Dedifferentiated amniotic fluid mesenchymal stem cell (primary cell): ENCODE measurements at regions not wholly inside any gene's neighbourhood (a gene's known extent, or its start where the extent isn't known, plus 50 kb on each side); places are given as distances from the start of the nearest gene placed in this dataset.
A peak's percentile ranks its signal among the peaks of the same experiment; 100 is the strongest.

ENCODE experiments used
- DNase-seq: peaks from one replicate; pipeline ENCODE4 v3.0.0-alpha.2; 2016; ENCODE audit errors: extremely low spot score

DNA sequence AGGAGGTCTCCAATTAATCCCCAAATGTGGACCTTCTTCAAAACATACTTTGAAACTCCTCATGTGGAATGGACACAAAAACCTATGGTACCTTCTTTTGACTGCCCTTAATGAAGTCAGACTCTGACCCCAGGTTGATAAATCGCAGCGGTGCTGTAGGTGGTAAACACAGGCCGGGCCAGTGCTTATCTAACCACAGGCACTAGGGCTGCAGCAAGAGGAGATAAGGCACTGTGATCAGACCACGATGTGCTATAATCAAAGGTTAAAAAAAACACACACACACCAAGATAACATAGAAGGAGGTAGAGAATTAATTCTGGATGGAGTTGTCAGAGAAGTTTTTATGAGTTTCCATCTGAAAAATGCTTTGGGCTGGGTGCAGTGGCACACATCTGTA, 52.3 kb upstream of the SIPA1L2 start:
- no peak for DNase-seq

DNA sequence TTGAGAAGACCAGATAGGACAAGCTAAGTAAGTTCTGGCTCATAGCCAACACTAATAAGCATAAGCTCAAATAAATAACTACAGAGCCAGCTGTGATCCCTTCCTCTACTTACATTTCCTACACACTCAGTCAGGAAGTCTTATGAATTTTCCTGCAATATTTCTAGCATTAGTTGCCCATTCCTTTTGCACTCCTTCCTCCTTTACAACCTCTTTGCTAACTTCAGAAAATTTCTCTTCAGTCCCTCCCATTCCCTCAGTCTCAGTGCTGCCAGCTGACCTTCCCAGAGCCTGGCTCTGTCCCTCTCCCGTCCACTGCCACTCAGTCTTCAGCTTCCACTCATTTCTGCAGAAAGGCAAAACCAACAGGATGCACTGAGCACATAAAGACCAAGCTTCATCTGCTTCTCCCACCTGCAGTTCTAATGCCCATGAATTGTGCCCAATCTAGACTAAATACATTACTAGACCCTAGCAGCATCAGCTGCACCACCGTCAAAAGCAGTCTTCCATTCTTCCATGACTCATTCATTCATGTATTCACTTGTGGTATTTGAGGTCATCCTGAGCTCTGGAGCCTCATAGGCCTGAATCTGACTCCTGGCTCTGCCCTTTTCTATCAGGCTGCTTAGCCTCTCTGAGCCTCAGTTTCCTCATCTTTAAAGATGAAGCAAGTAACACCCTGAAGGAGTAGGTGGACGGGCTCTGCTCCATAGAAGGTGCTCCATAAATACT, 54.6 kb upstream of the SIPA1L2 start:
- no peak for DNase-seq

DNA sequence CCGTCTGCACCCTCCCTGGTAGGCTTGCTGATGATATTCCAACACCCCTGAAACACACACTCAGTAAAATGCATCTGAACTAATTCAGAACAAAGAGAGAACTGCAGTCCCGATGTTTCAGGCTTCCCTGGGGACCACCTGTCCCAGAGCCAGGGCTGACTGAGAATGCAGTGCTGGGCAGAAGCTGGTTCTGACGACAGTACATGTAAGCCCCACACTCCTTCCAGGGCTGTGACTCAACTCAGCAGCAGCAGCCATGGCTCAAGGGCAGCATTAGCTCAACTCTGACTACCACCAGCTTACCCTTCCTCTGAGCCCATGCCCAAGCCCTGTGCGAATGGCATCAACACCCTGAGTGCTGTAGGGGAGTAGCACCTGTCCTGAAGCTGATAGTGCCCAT, 56.4 kb upstream of the SIPA1L2 start:
- no peak for DNase-seq

DNA sequence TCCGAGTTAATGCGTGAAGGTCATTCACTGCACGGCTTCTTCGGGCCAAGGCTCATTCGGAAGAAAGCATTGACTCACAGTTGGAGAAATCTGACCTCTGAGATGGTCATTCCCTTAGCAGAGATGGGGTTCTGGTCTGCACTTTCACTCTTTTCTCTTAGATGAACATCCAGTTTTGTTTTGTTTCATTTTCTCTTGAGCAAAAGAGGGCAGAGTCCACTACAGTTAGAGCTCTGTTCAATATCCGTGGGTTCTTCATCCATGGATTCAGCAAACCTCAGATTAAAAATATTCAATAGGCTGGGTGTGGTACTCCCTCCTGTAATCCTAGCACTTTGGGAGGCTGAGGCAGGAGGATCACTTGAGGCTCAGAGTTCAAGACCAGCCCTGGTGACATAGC, 57.4 kb upstream of the SIPA1L2 start:
- DNase-seq: no peak

DNA sequence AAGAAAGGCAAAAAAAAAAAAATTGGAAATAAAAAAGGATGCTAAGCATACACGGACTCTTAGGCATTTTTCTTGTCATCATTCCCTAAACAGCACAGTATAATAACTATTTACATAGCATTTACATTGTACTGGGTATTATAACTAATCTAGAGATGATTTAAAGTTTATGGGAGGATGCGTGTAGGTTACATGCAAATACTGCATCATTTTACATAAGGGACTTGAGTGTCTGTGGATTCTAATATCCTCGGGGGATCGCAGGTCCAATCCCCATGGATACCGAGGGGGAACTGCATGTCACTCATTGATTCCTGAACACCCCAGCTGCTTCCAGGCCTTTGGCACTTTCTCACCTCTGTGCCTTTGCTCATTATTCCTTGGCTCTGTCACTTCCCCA, 57.8 kb upstream of the SIPA1L2 start:
- no peak for DNase-seq

DNA sequence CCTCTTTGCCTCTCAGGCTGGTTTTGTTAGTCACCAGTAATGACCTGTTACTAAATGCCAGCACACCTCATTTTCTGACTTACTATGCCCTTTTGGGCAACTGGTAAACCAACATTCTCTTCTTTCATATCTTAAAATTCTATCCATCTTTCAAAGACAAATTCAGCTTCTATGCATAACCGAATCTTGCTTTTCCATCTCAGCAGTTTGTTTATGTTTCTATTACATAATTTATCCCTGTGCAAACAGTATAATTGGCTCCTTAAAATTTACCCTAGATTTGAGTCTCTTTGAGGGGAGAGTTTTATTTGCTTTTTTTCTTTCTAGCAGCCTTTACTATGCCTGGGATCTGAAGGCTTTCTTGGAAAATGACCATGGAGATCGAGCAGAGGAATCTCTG, 58.5 kb upstream of the SIPA1L2 start:
- DNase-seq: no peak

DNA sequence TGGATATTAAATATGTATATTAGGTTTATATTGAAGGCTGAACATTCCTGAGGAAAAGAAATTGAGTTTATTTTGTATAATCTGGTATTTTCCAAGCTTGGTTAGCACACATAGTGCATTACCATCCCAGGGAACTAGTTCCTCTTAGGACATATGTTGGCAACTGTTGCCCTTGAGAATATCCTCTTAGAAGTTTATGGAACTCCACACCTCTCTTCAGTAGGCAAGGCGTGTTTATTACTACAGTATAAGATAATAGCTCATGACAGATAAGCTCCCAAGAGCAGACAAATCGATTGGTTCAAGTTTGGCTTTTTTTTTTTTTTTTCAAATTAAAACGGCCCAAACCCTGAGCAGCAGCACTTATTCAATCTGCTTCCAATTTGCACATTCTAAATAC, 59.8 kb upstream of the SIPA1L2 start:
- no peak for DNase-seq

DNA sequence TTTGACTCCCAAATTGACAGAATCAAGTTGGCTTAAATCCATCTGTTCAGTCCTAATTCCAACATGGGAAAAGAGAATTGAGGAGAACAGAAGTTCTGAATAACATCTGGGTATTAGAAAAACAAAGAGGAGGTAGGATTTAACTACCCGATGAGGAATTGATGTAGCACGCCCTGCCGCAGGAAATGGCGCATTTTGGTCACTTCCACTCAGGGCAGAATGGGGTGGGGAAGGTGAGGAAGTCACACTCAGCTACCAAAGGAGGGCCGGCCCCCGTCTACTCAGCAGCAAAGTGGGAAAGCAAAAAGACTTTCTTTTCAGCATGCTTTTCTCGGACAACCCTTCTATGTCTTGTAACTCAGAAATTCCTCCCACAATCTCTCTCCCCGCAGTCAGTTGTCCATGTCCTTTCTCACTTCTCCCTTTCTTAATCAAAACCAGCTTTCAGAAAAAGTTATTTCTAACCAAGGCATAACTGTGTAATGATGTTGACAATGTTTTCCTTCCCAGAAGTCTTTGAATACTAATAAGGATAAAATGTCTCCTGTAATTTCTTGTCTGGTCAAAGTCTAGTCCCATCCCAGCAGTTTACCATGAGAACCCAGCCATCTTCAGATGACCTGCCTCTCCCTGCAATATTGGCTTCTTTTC, 60.5 kb upstream of the SIPA1L2 start:
- peak; percentile 39 for DNase-seq

DNA sequence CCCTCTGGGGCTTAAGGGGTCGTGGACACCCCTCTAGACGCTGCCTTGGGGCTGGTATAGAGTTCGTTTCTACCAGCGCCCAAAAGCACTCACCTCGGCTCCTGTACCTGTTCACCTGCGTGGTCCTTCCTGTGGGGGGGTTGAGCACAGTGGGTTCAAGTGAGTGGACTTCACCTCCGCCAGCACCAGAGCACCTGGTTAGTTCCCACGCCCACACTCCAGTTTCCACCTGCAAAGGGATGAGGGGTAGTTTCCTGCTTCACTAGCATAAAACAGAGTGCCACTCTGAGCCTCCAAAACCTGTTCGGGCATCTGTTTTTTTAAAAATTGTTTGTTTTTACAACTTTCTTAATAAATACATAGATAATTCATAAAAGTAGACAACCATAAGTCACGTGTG, 64.5 kb upstream of the SIPA1L2 start:
- DNase-seq: no peak

DNA sequence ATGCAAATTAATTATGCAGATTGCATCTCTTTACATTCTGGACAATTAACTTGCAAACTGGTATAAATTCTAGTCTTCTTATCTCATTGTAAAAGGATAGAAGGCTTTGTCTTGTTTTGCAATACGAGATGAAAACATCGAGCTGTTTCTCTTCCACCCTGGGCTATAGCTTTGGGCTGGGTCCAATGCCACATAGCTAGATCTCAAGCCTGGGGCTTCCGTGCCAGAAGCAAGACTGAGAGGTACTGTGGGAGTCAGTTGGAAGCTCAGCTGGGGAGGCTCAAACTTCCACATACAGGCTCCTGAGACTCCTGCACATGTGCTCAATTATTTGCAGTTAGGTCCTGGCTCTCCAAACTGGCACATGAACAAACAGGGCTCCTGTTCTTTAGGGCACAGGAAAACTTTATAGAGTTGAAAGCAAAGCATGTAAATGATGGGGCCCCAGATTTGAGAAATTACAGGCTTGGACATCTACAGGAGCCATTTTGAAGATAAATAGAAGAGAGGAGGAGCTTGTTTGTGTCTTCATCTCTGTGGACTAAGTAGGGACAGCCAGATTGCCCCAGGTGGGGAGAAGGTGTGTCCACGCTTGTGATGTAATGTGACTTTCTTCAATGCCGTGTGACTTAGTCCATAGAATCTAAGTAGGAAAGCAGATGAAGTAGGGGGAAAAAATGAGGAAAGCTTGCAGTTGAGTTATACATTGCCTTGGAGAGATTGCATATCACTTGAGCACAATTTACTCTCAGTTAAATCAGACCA, 65.9 kb upstream of the SIPA1L2 start:
- DNase-seq: peak; percentile 28

DNA sequence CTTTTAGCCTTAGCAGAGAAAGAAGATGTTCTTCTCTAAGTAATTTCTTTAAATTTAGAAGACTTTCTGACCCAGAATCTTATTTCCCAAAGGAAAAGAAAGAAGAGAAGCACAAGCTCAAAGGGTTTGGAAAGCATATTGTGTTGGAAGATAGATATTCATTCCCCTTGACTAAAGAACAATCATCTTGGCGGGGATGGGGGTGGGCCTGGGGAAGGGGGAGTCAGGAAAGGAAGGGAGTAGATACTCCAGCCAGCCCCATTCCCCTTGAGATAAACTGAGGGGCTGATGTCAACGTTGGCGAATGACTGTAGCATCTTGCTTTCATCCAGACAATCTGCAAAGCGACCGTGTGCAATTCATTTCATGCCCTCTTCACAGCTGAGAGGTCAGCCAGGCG, 66.5 kb upstream of the SIPA1L2 start:
- DNase-seq: no peak

DNA sequence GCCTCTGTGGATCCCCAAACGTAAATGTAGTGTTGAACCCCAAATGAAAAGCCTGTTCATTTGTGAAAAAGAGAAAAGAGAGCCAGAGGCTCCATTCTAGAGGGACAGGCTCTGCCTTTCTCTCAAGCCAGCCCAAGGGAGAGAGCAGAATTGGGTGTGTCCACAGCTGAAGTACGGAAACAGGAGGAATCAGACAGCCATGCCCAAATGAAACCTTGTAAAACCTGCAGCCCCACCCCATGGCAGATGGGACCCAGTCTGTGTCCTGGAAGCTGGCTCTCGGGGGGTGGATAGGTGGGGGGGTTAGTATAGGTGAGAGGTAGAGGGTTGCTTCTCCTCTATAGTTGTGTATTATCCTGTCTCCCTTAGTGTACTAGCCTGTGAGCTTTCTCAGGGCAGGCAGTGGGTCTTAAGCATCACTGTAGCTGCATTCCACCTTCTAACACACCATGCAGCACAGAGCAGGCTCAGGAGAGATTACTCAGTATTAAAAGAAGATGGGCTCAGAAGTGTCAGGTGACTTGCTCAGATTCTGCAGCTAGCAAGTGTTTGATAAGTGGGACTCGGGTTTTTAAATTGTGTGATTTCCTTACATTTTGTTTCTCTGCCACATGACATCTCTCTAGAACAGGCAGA, 67.4 kb upstream of the SIPA1L2 start:
- DNase-seq: no peak

DNA sequence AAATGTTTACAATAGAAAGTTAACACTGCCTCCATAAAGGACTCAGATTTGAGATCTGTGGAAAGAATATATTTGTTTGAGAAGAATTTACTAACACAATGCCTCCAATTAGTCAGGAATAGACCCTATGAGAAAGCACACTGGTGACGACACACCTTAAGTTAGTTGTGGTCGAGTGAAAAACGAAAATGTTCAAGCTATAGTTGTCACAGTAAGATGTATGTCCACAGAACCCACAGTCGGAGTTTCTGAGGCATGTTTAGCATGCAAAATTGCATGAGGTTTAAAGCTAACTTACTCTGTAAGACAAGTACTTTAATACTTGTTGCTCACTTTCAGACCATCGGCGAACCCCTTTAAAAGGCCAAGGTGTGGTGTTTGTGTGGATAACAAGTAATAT, 69.9 kb upstream of the SIPA1L2 start:
- DNase-seq: no peak

DNA sequence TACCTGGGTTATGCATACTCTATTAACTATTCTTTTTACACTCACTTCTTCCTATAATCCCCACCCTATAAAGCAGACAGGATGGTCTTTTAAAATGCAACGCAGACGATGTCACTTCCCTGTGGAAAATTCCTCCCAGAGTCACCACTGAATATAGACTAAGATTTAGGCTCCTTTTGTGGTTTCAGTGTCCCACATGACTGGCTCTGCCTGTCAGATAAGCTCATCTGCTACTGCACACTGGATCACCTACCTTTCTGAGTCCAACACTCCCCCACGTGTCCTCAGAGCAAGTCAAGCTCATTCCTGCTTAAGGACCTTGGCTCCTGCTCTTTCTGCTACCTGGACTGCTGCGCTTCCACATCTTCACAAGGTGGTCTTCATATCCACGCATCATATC, 73.0 kb upstream of the SIPA1L2 start:
- DNase-seq: no peak

DNA sequence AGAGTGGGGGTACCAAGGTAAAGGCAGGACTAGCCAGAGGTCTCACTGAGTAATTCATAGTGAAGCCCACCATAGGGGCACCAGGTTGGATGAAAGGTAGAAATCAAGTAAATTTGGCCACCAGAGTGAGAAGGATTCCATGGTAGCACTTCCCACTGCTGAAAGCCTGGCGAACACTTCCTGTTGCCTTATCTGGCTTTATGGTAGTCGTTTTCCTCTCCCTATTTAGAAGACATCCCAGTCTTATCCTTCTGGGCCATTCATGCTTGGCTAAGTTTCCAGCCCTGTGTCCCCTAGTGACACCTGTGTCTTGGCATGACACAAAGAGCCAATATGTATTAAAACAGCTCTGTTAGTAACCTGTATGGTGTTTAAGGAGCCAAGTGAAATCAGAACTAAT, 74.3 kb upstream of the SIPA1L2 start:
- no peak for DNase-seq

DNA sequence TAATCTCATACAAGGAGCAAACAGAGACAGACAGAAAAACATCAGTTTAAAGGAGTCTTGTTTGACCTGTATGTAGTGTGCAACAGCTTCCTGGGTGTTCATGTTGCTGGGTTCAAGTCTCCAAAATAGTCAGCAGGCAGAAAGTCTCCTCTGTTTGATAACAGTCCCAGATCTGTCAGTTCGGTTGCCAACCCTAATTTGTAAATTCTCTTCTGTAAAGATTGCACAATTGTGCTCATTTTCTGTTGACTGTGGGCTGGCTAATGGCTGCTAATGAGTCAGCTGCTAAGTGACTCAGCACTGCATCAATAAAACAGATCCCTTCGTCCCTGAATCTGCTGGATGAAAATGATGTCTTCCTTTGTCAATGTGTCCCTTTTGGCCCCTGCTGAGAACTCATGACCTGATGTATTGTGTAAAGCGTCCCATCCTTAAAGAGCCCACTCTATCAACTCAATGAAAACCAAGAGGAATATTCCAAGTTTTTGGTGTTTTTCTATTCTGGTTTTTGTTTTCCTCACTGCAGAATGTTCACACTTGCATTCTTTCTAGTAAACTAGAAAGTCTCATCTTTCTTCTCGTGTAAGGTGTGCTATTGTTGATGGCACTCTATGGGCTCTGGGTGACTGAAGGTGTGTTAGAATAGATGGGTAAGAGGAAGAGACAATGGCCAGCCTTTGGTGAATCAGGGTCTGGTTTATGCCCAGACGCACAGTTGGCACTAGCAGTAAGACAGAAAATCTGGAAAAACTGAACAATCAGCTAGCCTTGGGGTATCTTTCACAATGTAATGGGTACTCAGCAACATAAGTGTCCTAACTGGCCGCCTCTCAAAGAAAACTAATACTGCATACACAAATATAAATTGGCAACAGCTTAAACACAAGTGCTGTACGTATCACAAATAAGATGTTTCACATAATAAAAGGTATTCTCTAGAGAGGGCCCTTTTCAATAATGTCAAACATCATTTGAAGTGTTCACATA, 75.1 kb upstream of the SIPA1L2 start:
- DNase-seq: peak; percentile 73

DNA sequence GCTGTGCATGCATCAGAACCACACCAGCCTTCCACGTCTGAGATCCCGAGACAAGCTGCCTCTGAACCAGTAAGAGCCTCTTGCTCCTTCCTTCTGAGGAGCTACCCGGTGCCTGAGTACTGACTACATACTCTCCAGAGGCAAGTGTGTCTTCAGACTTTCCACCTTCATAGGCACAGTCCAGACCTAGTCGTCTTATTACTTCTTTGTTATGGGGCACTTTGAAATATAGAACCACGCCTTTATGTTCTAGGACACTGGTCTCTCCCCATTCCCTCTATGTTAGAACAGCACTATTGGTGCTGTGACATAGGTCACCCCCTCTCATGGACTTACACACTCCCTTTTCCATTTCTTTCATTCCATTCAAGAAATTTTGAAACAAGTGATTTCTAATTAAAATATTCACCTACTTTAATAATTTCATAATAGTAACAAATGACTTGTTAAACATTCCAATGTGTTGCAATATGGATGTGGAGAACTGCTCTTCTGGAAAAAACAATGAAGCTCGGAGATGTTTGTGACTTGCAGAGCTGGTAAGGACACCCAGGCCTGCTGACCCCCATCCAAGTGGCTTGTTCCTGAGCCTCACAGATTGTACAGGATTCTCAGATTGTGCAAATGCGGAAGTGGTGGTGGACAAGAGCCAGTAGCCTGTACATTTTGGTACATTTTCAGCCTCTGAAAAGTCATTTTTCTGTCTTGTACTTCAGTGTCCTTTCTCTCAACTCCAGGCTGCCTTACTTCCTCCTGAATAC, 76.1 kb upstream of the SIPA1L2 start:
- no peak for DNase-seq

DNA sequence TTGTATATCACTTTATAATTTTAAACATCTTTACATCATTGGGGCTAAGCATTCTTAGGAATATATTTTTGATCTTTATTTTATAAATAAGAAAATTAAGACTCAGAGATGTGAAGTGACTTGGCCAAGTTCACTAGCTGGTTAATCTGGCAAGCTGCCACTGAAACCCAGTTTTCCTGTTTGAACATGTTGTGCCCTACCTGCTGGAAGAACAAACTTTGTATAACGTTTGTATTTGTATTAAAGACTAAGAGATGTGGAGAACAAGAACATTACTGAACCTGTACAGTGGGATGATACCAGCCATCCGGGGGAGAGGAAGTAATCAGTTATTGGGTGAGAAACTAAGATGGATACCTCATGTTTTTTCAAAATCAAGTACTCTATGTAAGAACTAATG, 77.2 kb upstream of the SIPA1L2 start:
- no peak for DNase-seq

DNA sequence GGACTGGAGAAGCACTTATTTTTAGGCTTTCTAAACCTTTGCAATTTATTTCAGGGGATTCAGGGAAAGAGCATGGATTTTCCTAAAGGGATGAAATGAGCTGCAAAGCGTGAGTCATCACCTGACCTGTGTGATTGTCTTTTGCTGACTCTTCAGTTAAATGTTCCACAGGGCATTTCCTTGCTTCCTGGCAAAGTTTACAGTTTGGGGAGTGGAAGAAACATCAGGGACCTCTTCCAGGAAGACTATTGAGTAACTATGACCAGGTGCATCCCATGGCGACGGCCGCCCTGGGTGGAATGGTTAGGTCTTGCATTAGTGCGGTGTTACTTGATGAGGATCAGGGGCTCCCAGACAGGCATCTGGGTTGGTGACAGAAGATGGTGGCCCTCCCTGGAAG, 79.5 kb upstream of the SIPA1L2 start:
- DNase-seq: no peak

DNA sequence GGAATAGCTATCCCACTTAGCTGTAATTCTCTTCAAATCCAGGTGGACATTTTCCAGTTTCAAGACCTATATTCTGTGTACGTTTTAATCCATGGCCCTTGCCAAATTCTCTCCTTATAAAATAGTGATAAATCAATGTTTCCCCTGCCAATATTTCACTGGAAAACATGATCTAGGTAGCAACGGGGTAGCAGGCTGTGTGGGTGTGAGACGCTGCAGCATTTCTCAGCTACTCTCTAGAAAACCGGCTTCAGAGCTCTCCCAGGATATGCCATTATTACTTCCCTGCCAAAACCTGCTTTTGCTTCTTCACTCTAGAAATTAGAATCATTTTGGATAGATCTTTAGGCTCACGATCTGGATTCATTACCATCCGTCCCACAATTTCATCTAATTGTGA, 82.1 kb upstream of the SIPA1L2 start:
- DNase-seq: no peak

DNA sequence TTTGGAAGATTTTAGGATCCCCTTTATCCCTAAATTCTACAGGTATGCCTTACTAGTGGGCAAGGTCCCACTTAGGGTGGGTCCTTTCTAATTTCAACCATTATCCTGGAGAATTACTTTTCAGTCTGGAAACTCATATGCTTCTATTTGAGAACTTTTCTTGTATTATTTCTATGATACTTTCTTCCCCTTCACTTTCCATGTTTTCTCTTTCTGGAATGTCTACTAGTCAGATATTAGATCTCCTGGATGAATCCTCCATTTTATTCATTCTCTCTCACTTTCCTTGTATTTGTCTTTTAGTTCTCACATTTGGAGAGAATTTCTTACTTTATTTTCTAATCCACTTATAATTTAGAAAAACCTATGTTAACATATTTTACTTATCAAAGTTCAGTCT, 83.9 kb upstream of the SIPA1L2 start:
- DNase-seq: no peak
